ENCODE measurements at regions not wholly inside any gene's neighbourhood (a gene's known extent, or its start where the extent isn't known, plus 50 kb on each side); places are given as distances from the start of the nearest gene placed in this dataset.
"Not testable (repeated sequence)": the region's sequence is repeated elsewhere in the genome, so short reads cannot be mapped to it uniquely, and the experiment has no call there.

- no peak for DNase-seq
Observed at GRCh38 chr5:25448646-25449045, 803.9 kb upstream of the CDH10 start.

- DNase-seq, result no peak
Observed at GRCh38 chr5:25448190-25448621, 803.4 kb upstream of the CDH10 start.

GRCh38 chr5:25446061-25446420, 801.3 kb upstream of the CDH10 start:
- DNase-seq, result not testable (repeated sequence)

GRCh38 chr5:25445381-25446060, 800.7 kb upstream of the CDH10 start:
- DNase-seq, result not testable (repeated sequence)

GRCh38 chr5:25444697-25445096, 799.9 kb upstream of the CDH10 start:
- no peak for DNase-seq

GRCh38 chr5:25441810-25442209, 797.0 kb upstream of the CDH10 start:
- DNase-seq, result no peak

- no peak for DNase-seq
Observed at GRCh38 chr5:25439025-25439424, 794.2 kb upstream of the CDH10 start.

- DNase-seq, result not testable (repeated sequence)
Observed at GRCh38 chr5:25438375-25438774, 793.6 kb upstream of the CDH10 start.

GRCh38 chr5:25436452-25436851, 791.7 kb upstream of the CDH10 start:
- no peak for DNase-seq

- no peak for DNase-seq
Observed at GRCh38 chr5:25435882-25436281, 791.1 kb upstream of the CDH10 start.

- no peak for DNase-seq
Observed at GRCh38 chr5:25427240-25427639, 782.5 kb upstream of the CDH10 start.

- DNase-seq, result no peak
Observed at GRCh38 chr5:25423271-25423670, 778.5 kb upstream of the CDH10 start.

GRCh38 chr5:25419684-25420083, 774.9 kb upstream of the CDH10 start:
- no peak for DNase-seq

GRCh38 chr5:25418978-25419377, 774.2 kb upstream of the CDH10 start:
- no peak for DNase-seq

- DNase-seq, result no peak
Observed at GRCh38 chr5:25418319-25418859, 773.6 kb upstream of the CDH10 start.

GRCh38 chr5:25416960-25417359, 772.2 kb upstream of the CDH10 start:
- no peak for DNase-seq

- no peak for DNase-seq
Observed at GRCh38 chr5:25415970-25416369, 771.2 kb upstream of the CDH10 start.

GRCh38 chr5:25414742-25415141, 770.0 kb upstream of the CDH10 start:
- no peak for DNase-seq

- no peak for DNase-seq
Observed at GRCh38 chr5:25412116-25412661, 767.4 kb upstream of the CDH10 start.

- not testable (repeated sequence) for DNase-seq
Observed at GRCh38 chr5:25407365-25407764, 762.6 kb upstream of the CDH10 start.

GRCh38 chr5:25405850-25406249, 761.1 kb upstream of the CDH10 start:
- DNase-seq, result no peak

GRCh38 chr5:25399878-25400480, 755.2 kb upstream of the CDH10 start:
- no peak for DNase-seq

- no peak for DNase-seq
Observed at GRCh38 chr5:25393957-25394356, 749.2 kb upstream of the CDH10 start.

- no peak for DNase-seq
Observed at GRCh38 chr5:25393256-25393655, 748.5 kb upstream of the CDH10 start.
